Mesodermal cell (in vitro differentiated cells): ENCODE measurements at regions not wholly inside any gene's neighbourhood (a gene's known extent, or its start where the extent isn't known, plus 50 kb on each side); places are given as distances from the start of the nearest gene placed in this dataset.
"Not testable (repeated sequence)": the region's sequence is repeated elsewhere in the genome, so short reads cannot be mapped to it uniquely, and the experiment has no call there.

Experiments used
- H3K27ac ChIP-seq: 2 replicates; pipeline ENCODE4 v1.7.0; 2013; ENCODE audit warnings: mild to moderate bottlenecking, low read depth, low read length, moderate library complexity; ENCODE audit not compliant: severe bottlenecking
- H3K36me3 ChIP-seq: 2 replicates; pipeline ENCODE4 v1.7.1; 2013; ENCODE audit warnings: mild to moderate bottlenecking, low read length, moderate library complexity; ENCODE audit not compliant: control insufficient read depth, insufficient read depth
- H3K4me1 ChIP-seq: one replicate; pipeline ENCODE4 v1.7.1; 2013; ENCODE audit warnings: mild to moderate bottlenecking, low read length; ENCODE audit not compliant: insufficient read depth, control insufficient read depth, poor library complexity, severe bottlenecking
- H3K4me3 ChIP-seq: 2 replicates; pipeline ENCODE4 v1.7.0; 2013; ENCODE audit warnings: low read length, control low read depth, mild to moderate bottlenecking; ENCODE audit not compliant: insufficient read depth, poor library complexity, severe bottlenecking; ENCODE audit errors: extremely low read depth
- H3K9me3 ChIP-seq: 2 replicates; pipeline ENCODE4 v1.7.1; 2013; ENCODE audit warnings: mild to moderate bottlenecking, low read length, moderate library complexity; ENCODE audit not compliant: control insufficient read depth
- WGBS, 2 experiments: methylation state at CpG; one replicate each; pipeline ENCODE4 v1.1.5; 2013; ENCODE audit warnings: missing lambda C conversion rate in 2 of 2; ENCODE audit not compliant: insufficient coverage in 2 of 2; 5-methylcytosine and 5-hydroxymethylcytosine counted together

GRCh38 chrX:122625821-122626220 lies 558.3 kb upstream of the GRIA3 start:
- H3K27ac ChIP-seq, result peak overlapping the region; percentile 10
- no peaks in the 10 kb centered on the region for H3K4me1 ChIP-seq
- H3K36me3 ChIP-seq, result no peaks in the 10 kb centered on the region
- WGBS, 2 experiments, result 80 to 100% methylated on average over 1 of the region's 3 CpGs
- no peaks in the 10 kb centered on the region for H3K9me3 ChIP-seq
- no peak overlapping the region for H3K4me3 ChIP-seq

- Histone ChIP-seq H3K4me1 (no peaks in the 10 kb centered on the region), H3K27ac (no peak overlapping the region), H3K4me3 (no peak overlapping the region), H3K36me3 (no peaks in the 10 kb centered on the region), H3K9me3 (no peaks in the 10 kb centered on the region)
- no CpG with 5 or more reads among the region's 1 CpG for WGBS, 2 experiments
These were observed 557.2 kb upstream of the GRIA3 start for GRCh38 chrX:122626871-122627270.

- H3K27ac ChIP-seq, result no peak overlapping the region
- H3K9me3 ChIP-seq, result no peaks in the 10 kb centered on the region
- no CpG with 5 or more reads among the region's 2 CpGs for WGBS, 2 experiments
- H3K36me3 ChIP-seq, result no peaks in the 10 kb centered on the region
- no peaks in the 10 kb centered on the region for H3K4me1 ChIP-seq
- no peak overlapping the region for H3K4me3 ChIP-seq
These were observed 542.9 kb upstream of the GRIA3 start for GRCh38 chrX:122641136-122641535.

- WGBS, 2 experiments, result no CpG with 5 or more reads among the region's 4 CpGs
- no peak overlapping the region for H3K4me3 ChIP-seq
These were observed 542.3 kb upstream of the GRIA3 start for GRCh38 chrX:122641826-122642225.

GRCh38 chrX:122655256-122655655 lies 528.8 kb upstream of the GRIA3 start:
- not testable (repeated sequence) for H3K27ac ChIP-seq, H3K4me1 ChIP-seq
- no CpG with 5 or more reads among the region's 16 CpGs for WGBS, 2 experiments

More at GRCh38 chrX:122641826-122642225, 542.3 kb upstream of the GRIA3 start:
- H3K27ac ChIP-seq, result no peak overlapping the region
- no peaks in the 10 kb centered on the region for H3K36me3 ChIP-seq
- H3K9me3 ChIP-seq, result no peaks in the 10 kb centered on the region
- H3K4me1 ChIP-seq, result no peaks in the 10 kb centered on the region

GRCh38 chrX:122666601-122667000 lies 517.5 kb upstream of the GRIA3 start:
- no peak overlapping the region for H3K27ac ChIP-seq
- no peaks in the 10 kb centered on the region for H3K9me3 ChIP-seq
- no peaks in the 10 kb centered on the region for H3K4me1 ChIP-seq
- no peaks in the 10 kb centered on the region for H3K36me3 ChIP-seq
- no CpG with 5 or more reads among the region's 1 CpG for WGBS, 2 experiments
- no peak overlapping the region for H3K4me3 ChIP-seq

More at GRCh38 chrX:122655256-122655655, 528.8 kb upstream of the GRIA3 start:
- not testable (repeated sequence) for H3K36me3 ChIP-seq, H3K4me3 ChIP-seq, H3K9me3 ChIP-seq

- no peak overlapping the region for H3K27ac ChIP-seq
- no peaks in the 10 kb centered on the region for H3K9me3 ChIP-seq
- WGBS, 2 experiments, result no CpG with 5 or more reads among the region's 3 CpGs
- H3K4me3 ChIP-seq, result no peak overlapping the region
- H3K36me3 ChIP-seq, result no peaks in the 10 kb centered on the region
- H3K4me1 ChIP-seq, result no peaks in the 10 kb centered on the region
These were observed 516.4 kb upstream of the GRIA3 start for GRCh38 chrX:122667667-122668066.

- H3K9me3 ChIP-seq, result no peaks in the 10 kb centered on the region
- H3K36me3 ChIP-seq, result no peaks in the 10 kb centered on the region
- H3K27ac ChIP-seq, result no peak overlapping the region
- H3K4me3 ChIP-seq, result no peak overlapping the region
- H3K4me1 ChIP-seq, result no peaks in the 10 kb centered on the region
- WGBS, 2 experiments, result no CpG with 5 or more reads among the region's 1 CpG
These were observed 480.3 kb upstream of the GRIA3 start for GRCh38 chrX:122703762-122704161.

- Histone ChIP-seq H3K9me3 (no peaks in the 10 kb centered on the region), H3K4me1 (no peaks in the 10 kb centered on the region), H3K4me3 (no peak overlapping the region), H3K36me3 (no peaks in the 10 kb centered on the region), H3K27ac (no peak overlapping the region)
- no CpG with 5 or more reads among the region's 1 CpG for WGBS, 2 experiments
These were observed 444.3 kb upstream of the GRIA3 start for GRCh38 chrX:122739770-122740169.

GRCh38 chrX:122770581-122770980 lies 413.5 kb upstream of the GRIA3 start:
- WGBS, 2 experiments, result 85 to 100% methylated on average over 2 of the region's 3 CpGs
- Histone ChIP-seq H3K9me3 (no peaks in the 10 kb centered on the region), H3K36me3 (no peaks in the 10 kb centered on the region), H3K27ac (no peak overlapping the region), H3K4me1 (no peaks in the 10 kb centered on the region), H3K4me3 (no peak overlapping the region)

- H3K36me3 ChIP-seq, result no peaks in the 10 kb centered on the region
- H3K27ac ChIP-seq, result no peak overlapping the region
- no peaks in the 10 kb centered on the region for H3K9me3 ChIP-seq
- no peak overlapping the region for H3K4me3 ChIP-seq
- WGBS, 2 experiments, result no CpG with 5 or more reads among the region's 4 CpGs
- no peaks in the 10 kb centered on the region for H3K4me1 ChIP-seq
These were observed 412.1 kb upstream of the GRIA3 start for GRCh38 chrX:122771933-122772332.
